ENCODE measurements at regions not wholly inside any gene's neighbourhood (a gene's known extent, or its start where the extent isn't known, plus 50 kb on each side); places are given as distances from the start of the nearest gene placed in this dataset.

DNA sequence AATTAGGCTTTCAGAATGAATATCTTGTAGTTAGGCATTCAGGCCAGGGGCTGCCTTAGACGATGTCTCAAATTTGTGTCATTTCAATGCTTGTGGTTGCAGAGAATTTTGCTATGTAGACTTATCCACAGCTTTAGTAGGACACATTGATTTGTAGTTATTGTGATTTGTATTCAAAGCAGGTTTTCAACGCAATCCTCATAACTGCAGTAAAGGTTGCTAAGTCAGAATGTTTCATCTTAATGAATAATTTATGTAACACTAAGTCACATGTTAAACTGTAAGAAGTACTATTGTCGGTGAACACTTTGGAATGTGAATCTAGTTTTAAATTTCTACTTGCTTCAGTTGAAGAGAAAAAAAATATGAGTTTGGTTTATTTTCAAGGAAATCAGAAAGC lies 1117.2 kb upstream of the SPRY2 start:
- no peak overlapping the region for H2AFZ ChIP-seq (ENCODE audit: low read length)
- no peaks in the 10 kb centered on the region for H3K27me3 ChIP-seq (ENCODE audit: low read length)
- intact Hi-C loops (cut with micrococcal nuclease): no loop called here
- H3K4me2 ChIP-seq (ENCODE audit: low read length): no peak overlapping the region
- TF ChIP-seq, protein P1, sequence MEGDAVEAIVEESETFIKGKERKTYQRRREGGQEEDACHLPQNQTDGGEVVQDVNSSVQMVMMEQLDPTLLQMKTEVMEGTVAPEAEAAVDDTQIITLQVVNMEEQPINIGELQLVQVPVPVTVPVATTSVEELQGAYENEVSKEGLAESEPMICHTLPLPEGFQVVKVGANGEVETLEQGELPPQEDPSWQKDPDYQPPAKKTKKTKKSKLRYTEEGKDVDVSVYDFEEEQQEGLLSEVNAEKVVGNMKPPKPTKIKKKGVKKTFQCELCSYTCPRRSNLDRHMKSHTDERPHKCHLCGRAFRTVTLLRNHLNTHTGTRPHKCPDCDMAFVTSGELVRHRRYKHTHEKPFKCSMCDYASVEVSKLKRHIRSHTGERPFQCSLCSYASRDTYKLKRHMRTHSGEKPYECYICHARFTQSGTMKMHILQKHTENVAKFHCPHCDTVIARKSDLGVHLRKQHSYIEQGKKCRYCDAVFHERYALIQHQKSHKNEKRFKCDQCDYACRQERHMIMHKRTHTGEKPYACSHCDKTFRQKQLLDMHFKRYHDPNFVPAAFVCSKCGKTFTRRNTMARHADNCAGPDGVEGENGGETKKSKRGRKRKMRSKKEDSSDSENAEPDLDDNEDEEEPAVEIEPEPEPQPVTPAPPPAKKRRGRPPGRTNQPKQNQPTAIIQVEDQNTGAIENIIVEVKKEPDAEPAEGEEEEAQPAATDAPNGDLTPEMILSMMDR (conservative IDR thresholded peaks at IDR 0.05; ENCODE audit: low read depth, low read length): no peak
- TF ChIP-seq EZH2 (IDR thresholded peaks at IDR 0.05; ENCODE audit: low read length, unreplicated experiment): no peak
- no peak for TF ChIP-seq EZH2phosphoT487 (IDR thresholded peaks at IDR 0.05; ENCODE audit: borderline replicate concordance, low read length)
- ATAC-seq (no peak), DNase-seq (no peak)
- H3K9ac ChIP-seq (ENCODE audit: low read length): no peak overlapping the region
- no peaks in the 10 kb centered on the region for H3K9me2 ChIP-seq (replicated peaks; ENCODE audit: low read length)
- no TSS peak for BruUV-seq (replicated peaks)
- no peak overlapping the region for H3K4me3 ChIP-seq (ENCODE audit: low read length)
- H3F3A ChIP-seq (ENCODE audit: low read length, unreplicated experiment): no peaks in the 10 kb centered on the region
- POLR2A ChIA-PET (ENCODE audit: unreplicated experiment): no interaction called here
- H3K9me3 ChIP-seq (ENCODE audit: low read length): no peaks in the 10 kb centered on the region
- CTCF ChIA-PET: no interaction called here
- no peaks in the 10 kb centered on the region for H3K79me2 ChIP-seq (ENCODE audit: low read length)
- no peak overlapping the region for H3K27ac ChIP-seq (ENCODE audit: low read length)
- H4K20me1 ChIP-seq (ENCODE audit: low read length): no peaks in the 10 kb centered on the region
- H3K36me3 ChIP-seq (ENCODE audit: low read depth, low read length): no peaks in the 10 kb centered on the region
- H3K4me1 ChIP-seq (ENCODE audit: insufficient read depth, low read length): no peaks in the 10 kb centered on the region

DNA sequence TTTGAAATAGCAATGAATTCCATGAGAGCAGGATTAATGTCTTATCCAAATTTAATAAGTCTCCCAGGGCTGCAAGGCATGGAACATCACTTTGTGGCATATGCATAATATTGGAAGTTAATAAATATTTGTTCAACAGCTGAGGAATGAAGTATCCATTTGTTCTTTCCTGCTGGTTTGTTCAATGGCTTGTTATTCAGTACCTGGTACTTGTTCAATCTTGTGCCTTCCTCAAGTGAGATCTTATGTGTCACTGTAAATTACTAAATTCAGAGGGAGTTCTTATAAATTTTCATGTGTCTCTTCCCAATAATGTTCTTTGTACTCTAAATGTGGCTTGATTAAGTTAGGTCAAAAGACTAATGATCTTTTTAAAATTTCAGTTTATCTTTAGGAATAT lies 1105.5 kb upstream of the SPRY2 start:
- Histone ChIP-seq H3K79me2 (ENCODE audit: low read length) (no peaks in the 10 kb centered on the region), H3K4me3 (ENCODE audit: low read length) (no peak overlapping the region), H2AFZ (ENCODE audit: low read length) (no peak overlapping the region), H4K20me1 (ENCODE audit: low read length) (no peaks in the 10 kb centered on the region), H3K4me1 (ENCODE audit: insufficient read depth, low read length) (no peaks in the 10 kb centered on the region), H3K27me3 (ENCODE audit: low read length) (no peaks in the 10 kb centered on the region), H3F3A (ENCODE audit: low read length, unreplicated experiment) (no peaks in the 10 kb centered on the region), H3K27ac (ENCODE audit: low read length) (no peak overlapping the region), H3K9ac (ENCODE audit: low read length) (no peak overlapping the region), H3K9me2 (replicated peaks; ENCODE audit: low read length) (no peaks in the 10 kb centered on the region), H3K36me3 (ENCODE audit: low read depth, low read length) (no peaks in the 10 kb centered on the region), H3K9me3 (ENCODE audit: low read length) (no peaks in the 10 kb centered on the region), H3K4me2 (ENCODE audit: low read length) (no peak overlapping the region)
- DNase-seq (no peak), ATAC-seq (no peak)
- TF ChIP-seq, protein P1 (conservative IDR thresholded peaks at IDR 0.05; ENCODE audit: low read depth, low read length): no peak
- TF ChIP-seq EZH2phosphoT487 (IDR thresholded peaks at IDR 0.05; ENCODE audit: borderline replicate concordance, low read length) (no peak), EZH2 (IDR thresholded peaks at IDR 0.05; ENCODE audit: low read length, unreplicated experiment) (no peak)
- intact Hi-C loops (cut with micrococcal nuclease): no loop called here
- ChIA-PET POLR2A (ENCODE audit: unreplicated experiment) (no interaction called here), CTCF (no interaction called here)
- BruUV-seq (replicated peaks): no TSS peak

DNA sequence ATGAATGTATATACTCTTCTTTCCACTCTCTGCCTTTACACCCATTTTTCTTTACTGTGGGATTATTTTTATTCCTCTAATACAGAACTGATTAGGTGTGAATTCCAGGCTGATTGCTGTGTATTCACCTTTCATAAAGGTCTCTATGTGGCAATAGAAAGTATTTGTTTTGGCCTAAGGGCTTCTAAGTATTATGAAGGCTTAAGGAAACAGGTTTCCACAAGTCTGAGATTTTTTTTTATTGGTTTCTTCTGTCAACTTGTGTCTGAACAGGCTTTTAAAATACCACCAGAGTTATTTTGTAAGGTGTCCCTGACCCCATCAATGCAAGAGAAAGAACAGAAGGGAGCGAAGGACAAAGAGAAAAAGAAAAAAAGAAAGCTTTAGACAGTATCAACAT lies 1102.0 kb upstream of the SPRY2 start:
- Histone ChIP-seq H3K9me2 (replicated peaks; ENCODE audit: low read length) (no peaks in the 10 kb centered on the region), H3K4me1 (ENCODE audit: insufficient read depth, low read length) (no peaks in the 10 kb centered on the region), H3F3A (ENCODE audit: low read length, unreplicated experiment) (no peaks in the 10 kb centered on the region), H3K27me3 (ENCODE audit: low read length) (no peaks in the 10 kb centered on the region), H3K4me3 (ENCODE audit: low read length) (no peak overlapping the region), H3K79me2 (ENCODE audit: low read length) (no peaks in the 10 kb centered on the region), H4K20me1 (ENCODE audit: low read length) (no peaks in the 10 kb centered on the region), H3K9ac (ENCODE audit: low read length) (no peak overlapping the region), H3K4me2 (ENCODE audit: low read length) (no peak overlapping the region), H2AFZ (ENCODE audit: low read length) (no peak overlapping the region), H3K27ac (ENCODE audit: low read length) (no peak overlapping the region), H3K9me3 (ENCODE audit: low read length) (no peaks in the 10 kb centered on the region), H3K36me3 (ENCODE audit: low read depth, low read length) (no peaks in the 10 kb centered on the region)
- ChIA-PET CTCF (no interaction called here), POLR2A (ENCODE audit: unreplicated experiment) (no interaction called here)
- TF ChIP-seq EZH2 (IDR thresholded peaks at IDR 0.05; ENCODE audit: low read length, unreplicated experiment) (no peak), EZH2phosphoT487 (IDR thresholded peaks at IDR 0.05; ENCODE audit: borderline replicate concordance, low read length) (no peak)
- TF ChIP-seq, protein P1 (conservative IDR thresholded peaks at IDR 0.05; ENCODE audit: low read depth, low read length): no peak
- ATAC-seq (no peak), DNase-seq (no peak)
- intact Hi-C loops (cut with micrococcal nuclease): no loop called here
- no TSS peak for BruUV-seq (replicated peaks)
